WTC11 (cell line): ENCODE measurements at regions not wholly inside any gene's neighbourhood (a gene's known extent, or its start where the extent isn't known, plus 50 kb on each side); places are given as distances from the start of the nearest gene placed in this dataset.

Experiments used
- CREB1 ChIP-seq: sonication (generic); formaldehyde crosslinking; IDR thresholded peaks from 2 replicates; pipeline ENCODE4 v1.8.0; 2023; ENCODE audit warnings: mild to moderate bottlenecking, missing genetic modification reagents
- E2F4 ChIP-seq: sonication (generic); formaldehyde crosslinking; IDR thresholded peaks from 2 replicates; pipeline ENCODE4 v1.8.1; 2022; ENCODE audit warnings: low read depth, mild to moderate bottlenecking, moderate library complexity, missing genetic modification reagents, borderline replicate concordance

GRCh38 chr10:130743751-130744271 lies 567.7 kb downstream of the TCERG1L start:
- TF ChIP-seq E2F4 (CRISPR knock-in tag): no peak
- no peak for TF ChIP-seq CREB1 (CRISPR knock-in tag)
